ENCODE measurements at regions not wholly inside any gene's neighbourhood (a gene's known extent, or its start where the extent isn't known, plus 50 kb on each side); places are given as distances from the start of the nearest gene placed in this dataset.

DNA sequence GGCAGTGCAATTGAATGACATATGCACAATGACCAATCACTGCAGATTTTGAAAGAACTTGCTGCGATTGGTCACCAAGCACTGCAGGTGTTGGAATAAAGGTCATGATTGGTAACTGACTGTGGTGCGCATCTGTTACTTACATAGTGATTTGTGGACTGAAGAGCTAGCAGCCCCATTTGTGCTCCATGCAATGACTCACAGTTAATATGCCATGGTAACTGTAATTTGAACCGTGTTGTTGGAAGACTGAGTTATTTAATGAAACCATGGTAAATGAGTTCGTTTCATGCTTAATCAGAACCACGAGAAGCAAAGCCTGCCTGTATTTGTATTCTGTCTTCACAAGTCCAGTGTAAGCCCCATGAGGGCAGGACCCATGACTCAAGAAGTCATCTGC, 220.5 kb downstream of the TJP1 start:
- DNase-seq = no peak

DNA sequence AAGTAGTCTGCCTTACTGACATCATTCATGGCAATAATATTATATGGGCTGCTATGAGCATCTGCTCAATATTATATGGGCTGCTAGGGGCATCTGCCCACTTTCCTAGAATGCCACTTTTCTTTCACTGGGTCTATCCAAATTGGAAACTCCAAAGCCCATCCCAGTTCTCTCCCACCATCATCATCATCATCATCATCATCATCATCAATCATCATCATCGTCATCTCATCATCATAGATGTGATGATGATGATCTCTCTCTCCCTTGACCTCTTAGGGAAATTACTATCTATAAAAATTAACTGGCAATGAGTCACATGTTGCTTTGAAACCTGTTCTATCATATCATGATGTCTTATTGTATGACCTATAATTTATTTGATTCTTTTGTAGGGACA, 222.0 kb downstream of the TJP1 start:
- DNase-seq = no peak

DNA sequence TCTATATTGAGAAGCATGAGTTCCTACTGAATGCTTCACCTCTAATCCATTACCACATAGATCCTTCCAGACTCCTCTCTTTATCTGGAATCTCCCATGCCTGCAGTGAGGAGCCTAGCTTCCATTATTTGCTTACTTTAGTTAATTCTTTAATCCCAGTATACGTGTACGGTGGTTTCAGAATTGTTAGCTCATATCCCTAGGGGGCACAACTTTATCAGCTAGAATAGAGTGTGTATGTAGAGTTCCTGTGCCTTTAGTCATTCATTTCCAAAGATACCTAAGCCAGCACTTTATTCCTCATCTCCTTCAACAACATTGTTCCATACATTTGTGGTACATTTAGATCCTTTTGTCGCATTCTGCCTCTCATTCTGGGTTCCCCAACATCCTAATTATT, 226.0 kb downstream of the TJP1 start:
- DNase-seq = no peak

GRCh38 chr15:29593629-29594028, 228.6 kb downstream of the TJP1 start:
- DNase-seq = no peak

GRCh38 chr15:29593111-29593510, 229.2 kb downstream of the TJP1 start:
- DNase-seq = no peak

DNA sequence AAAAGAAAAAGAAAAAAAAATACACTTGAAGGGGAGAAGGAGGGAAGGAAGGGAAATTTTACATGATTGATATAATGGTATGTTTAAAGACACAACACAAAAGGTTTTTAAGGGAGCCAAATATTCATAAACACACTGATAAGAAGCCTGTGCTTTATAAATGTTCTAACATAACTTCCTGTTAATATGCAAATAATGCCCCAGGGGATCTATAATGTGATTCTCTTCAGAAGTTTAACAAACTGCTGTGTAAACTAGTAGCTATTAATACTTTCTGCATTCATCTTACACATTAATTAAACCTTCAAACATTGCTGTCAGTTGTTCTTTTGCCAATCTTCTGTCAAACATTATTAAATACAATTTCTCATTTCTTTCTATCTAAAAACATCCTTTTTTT, 231.6 kb downstream of the TJP1 start:
- no peak for DNase-seq

GRCh38 chr15:29589975-29590374, 232.3 kb downstream of the TJP1 start:
- no peak for DNase-seq

GRCh38 chr15:29589416-29589815, 232.9 kb downstream of the TJP1 start:
- DNase-seq = no peak

DNA sequence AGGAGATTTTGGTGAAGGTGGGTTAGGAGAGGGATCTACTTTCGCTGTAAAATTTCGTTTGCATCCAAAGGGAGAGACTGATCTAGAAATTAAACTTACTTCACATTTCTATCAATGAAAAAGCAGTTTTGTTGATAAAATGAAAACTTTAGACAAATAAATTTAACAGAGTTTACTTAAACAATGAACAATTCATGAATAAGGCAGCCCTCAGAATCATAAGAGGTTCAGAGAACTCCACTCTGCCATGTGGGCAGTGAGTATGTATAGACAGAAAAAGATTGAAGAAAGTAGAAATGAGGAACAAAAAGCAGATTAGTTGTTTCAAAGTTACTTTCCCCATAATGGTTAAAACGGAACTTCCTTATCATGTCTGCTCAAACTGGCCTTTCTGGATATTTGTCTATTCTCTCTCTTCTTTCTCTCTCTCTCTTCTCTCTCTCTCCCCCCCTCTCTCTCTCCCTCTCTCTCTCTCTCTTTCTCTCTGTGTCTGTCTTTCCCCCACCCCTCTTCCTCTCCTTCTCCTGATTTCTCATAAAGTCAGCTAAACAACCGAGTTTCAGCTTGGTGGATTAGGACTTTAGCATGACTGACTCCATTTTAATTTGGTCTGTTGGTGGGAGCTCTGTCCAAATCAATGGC, 248.9 kb downstream of the TJP1 start:
- DNase-seq = no peak

GRCh38 chr15:29571792-29572431, 250.4 kb downstream of the TJP1 start:
- no peak for DNase-seq

- no peak for DNase-seq
Observed at GRCh38 chr15:29570948-29571791, 251.1 kb downstream of the TJP1 start.

DNA sequence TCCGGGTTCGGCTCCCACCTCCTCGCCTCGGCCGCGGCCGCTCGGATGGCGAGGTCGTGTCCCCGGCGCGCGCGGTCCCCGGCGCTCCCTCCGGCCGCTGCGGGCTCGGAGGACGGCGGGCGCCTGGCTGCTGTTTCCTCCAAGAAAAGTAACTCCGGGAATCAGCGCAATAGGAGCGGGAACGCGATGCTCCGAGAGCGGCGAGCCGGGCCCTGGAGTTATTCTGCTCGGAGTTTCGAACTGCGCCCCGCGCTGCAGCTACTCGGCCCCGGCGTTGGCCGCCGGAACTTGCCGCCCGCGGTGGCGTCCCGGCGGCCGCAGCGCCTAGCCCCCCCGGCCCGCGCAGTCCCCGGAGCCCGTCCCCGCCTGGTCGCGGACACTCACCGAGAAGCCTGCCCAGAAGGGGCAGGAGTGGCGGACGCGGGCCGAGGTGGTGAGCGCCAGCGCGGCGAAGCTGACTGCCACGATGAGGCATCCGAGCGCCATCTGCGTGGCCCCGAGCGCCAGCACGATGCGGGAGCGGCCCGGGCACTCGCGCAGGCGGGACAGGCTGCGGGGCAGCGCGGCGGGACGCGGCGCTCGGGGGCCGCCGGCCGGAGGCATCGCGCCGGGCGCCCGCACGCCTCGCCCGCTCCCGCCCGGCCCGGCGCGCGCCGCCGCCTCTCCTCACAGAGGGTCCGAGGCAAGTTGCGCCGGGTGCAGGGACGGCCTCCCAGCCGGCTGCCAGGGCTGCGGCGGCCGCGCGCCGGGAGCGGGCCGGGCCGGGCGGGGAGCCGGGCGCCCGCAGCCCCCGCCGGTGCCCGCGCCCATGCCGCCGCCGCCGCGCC, 251.9 kb downstream of the TJP1 start:
- DNase-seq = no peak

DNA sequence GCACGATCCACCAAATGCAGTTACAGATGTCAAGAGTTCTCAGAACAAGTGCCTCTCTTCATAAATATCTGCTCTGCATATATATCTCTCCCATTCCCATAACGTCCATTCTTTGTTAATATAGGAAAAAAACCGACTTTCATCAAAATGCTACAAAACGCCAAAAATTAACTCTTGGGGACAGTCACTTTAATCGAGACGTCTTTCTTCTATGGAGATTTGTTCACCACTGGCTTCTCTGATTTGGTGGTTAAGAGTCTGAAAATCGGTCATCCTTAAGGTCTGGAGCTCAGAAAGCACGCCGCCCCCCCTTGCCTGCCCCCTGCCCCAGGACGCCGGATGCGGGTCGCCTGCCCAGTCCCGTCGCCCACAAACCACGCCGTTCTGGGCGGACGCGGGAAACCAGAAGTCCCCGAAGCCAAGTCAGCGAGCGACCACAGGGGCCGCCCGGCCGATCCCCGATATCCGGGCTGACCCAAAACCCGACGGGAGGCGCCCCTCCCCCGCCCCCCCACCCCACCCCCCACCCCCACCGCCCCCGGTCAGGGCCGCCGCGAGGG, 252.7 kb downstream of the TJP1 start:
- DNase-seq = no peak

DNA sequence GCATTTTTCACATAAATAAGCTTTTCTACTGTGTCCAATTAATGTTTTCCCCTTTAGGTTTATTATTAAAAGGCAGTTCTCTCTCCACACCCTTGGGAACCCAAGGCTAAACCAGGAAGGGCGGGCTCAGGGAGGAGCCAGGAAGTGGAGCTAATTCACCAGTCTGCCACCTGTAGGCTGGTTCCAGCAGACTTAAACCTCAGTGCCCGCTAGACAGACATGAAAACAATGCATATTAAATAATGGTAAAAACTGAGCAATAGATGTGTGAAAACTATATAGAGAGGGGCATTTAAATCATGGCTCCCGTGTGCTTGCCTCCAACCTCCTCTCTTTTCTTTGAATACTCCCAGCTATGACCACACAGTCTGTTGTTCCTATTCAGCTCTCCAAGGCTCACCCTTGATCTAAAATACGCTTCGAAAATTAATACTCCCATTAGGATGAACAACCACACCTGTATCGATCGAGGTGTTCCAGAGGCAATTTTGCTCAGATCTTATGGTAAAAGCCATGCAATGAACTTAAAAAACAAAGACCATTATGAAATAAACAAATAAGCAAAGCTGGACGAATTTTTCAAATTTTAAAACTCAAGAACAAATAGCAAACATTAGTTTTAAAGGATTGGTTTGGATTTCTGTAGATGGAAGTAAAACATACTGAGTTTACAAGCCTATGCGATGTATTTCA, 253.3 kb downstream of the TJP1 start:
- DNase-seq = no peak

- no peak for DNase-seq
Observed at GRCh38 chr15:29567336-29567735, 254.9 kb downstream of the TJP1 start.

DNA sequence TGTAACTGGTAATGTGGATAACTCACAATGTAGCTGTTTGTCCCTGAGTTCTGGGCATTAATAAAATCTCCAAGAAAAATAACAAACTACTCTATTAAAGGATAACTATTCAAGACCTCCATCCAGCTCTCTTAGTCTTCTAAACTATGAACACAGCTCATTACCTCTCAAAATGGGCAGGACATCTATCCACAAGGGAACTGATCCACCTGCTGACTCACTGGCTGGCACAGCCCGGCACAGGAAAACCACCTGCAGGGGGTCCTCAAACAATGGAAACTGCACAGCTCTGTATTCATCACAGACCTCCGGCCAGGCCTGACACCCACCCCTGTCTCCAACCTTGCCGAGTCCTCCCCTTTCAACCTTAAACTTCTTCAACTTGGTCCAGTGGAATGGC, 255.4 kb downstream of the TJP1 start:
- no peak for DNase-seq

DNA sequence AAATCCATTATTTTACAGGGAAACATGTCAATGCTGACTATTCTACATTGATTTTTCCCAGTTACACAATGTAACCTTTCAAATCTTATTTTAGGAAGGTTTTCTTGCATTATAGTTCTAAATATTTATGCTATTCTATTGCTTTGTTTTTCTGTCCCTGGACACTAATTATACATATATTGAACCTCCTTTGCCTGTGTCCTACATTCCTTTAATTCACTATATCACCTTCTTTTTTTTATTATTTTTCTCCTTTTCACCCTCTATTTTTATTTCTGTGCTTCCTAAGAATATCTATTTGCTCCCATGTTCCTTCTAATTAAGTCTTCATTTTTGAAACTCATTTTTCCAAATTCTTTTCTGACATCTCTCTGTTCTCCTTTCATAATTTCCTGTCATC, 259.2 kb downstream of the TJP1 start:
- DNase-seq = no peak

GRCh38 chr15:29560896-29561295, 261.4 kb downstream of the TJP1 start:
- DNase-seq = no peak

- DNase-seq = no peak
Observed at GRCh38 chr15:29558261-29558660, 264.0 kb downstream of the TJP1 start.

DNA sequence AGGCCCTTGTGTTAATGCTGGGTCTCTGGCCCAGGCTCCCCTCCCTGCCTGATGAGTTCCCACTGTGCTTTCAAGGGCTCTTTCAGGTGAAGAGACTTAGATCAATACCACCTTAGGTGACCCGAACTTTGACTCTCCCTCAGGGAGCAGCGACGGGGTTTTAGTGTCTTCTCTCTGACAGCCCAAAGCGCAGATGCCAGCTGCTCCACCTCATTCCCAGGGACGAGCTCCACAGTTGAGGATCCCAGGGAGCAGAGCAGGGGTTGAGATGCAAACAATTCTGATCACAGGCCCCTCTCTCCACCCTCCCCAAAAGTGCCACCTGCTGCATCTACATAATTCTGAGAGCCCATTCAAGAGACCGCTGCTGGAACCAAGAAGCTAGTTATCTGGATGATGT, 265.1 kb downstream of the TJP1 start:
- DNase-seq = no peak

DNA sequence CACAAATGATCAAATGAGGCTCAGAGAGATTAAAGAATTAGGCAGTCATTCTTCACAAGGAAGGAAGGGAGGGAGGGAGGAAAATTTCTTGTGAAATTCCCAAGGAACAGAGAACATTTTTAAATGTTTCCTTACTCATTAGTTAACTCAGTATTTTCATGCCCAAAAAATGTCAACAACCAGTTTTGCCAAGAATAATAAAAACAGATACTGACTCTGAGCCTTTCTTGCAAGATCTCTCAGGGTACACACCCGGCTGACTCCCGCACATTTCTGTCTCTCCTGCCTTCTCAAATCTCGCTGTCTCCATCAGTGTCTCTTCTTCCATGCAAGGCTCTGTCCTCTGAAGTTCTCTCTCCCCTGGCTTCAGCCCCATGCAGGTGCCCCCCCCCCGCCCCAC, 265.9 kb downstream of the TJP1 start:
- DNase-seq = no peak

GRCh38 chr15:29554531-29554930, 267.7 kb downstream of the TJP1 start:
- no peak for DNase-seq
